Osteocyte (in vitro differentiated cells): ENCODE measurements at regions not wholly inside any gene's neighbourhood (a gene's known extent, or its start where the extent isn't known, plus 50 kb on each side); places are given as distances from the start of the nearest gene placed in this dataset.
A peak's percentile ranks its signal among the peaks of the same experiment; 100 is the strongest.

Experiments used
- DNase-seq: peaks from one replicate; pipeline ENCODE4 v3.0.0; 2021; ENCODE audit warnings: mixed read lengths; ENCODE audit not compliant: unreplicated experiment; ENCODE audit errors: extremely low spot score
- H3K27ac Mint-ChIP-seq: one replicate; pipeline ENCODE4 v1.8.0; 2021; ENCODE audit warnings: mild to moderate bottlenecking, mixed read lengths; ENCODE audit not compliant: unreplicated experiment
- H3K27me3 Mint-ChIP-seq: one replicate; pipeline ENCODE4 v1.8.0; 2021; ENCODE audit warnings: mixed read lengths; ENCODE audit not compliant: unreplicated experiment
- H3K36me3 Mint-ChIP-seq: one replicate; pipeline ENCODE4 v1.8.0; 2021; ENCODE audit warnings: mixed read lengths; ENCODE audit not compliant: unreplicated experiment
- H3K4me1 Mint-ChIP-seq: one replicate; pipeline ENCODE4 v1.8.0; 2021; ENCODE audit warnings: mixed read lengths; ENCODE audit not compliant: unreplicated experiment
- H3K4me3 Mint-ChIP-seq: one replicate; pipeline ENCODE4 v1.8.0; 2021; ENCODE audit warnings: mild to moderate bottlenecking, moderate library complexity, mixed read lengths; ENCODE audit not compliant: unreplicated experiment
- H3K9me3 Mint-ChIP-seq: one replicate; pipeline ENCODE4 v1.8.0; 2021; ENCODE audit warnings: mixed read lengths; ENCODE audit not compliant: unreplicated experiment
- CTCF ChIP-seq: fragments of 200-600 bp; sonication (generic); IDR thresholded peaks from 2 replicates; pipeline ENCODE4 v1.5.0; 2021; ENCODE audit warnings: antibody characterized with exemption, mild to moderate bottlenecking, moderate library complexity

DNA sequence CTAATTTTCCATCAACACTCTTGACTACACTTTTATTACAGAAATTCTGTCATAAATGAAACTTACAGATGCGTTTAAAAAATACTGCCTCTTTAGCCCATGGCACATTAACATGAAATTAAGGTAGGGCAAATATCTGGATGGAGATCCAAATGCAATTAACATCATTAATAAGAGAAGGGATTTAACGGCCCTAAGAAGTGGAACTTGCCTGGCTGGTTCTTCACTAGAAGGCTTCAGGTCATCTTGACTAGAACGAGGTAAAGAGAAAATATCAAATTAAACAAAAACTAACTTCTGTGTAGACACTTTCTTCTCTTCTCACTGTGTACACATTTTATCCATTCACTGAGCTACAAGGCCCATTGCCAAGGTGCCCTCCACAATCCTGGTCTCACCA lies 1093.4 kb downstream of the EFNB2 start:
- H3K36me3 Mint-ChIP-seq: no peaks in the 10 kb centered on the region
- peaks cover 5% of the 10 kb centered on the region for H3K9me3 Mint-ChIP-seq
- no peak for DNase-seq
- H3K4me3 Mint-ChIP-seq: no peak overlapping the region
- no peak for TF ChIP-seq CTCF
- no peaks in the 10 kb centered on the region for H3K27me3 Mint-ChIP-seq
- H3K27ac Mint-ChIP-seq: peak overlapping the region; percentile 88
- H3K4me1 Mint-ChIP-seq: peaks cover 41% of the 10 kb centered on the region

DNA sequence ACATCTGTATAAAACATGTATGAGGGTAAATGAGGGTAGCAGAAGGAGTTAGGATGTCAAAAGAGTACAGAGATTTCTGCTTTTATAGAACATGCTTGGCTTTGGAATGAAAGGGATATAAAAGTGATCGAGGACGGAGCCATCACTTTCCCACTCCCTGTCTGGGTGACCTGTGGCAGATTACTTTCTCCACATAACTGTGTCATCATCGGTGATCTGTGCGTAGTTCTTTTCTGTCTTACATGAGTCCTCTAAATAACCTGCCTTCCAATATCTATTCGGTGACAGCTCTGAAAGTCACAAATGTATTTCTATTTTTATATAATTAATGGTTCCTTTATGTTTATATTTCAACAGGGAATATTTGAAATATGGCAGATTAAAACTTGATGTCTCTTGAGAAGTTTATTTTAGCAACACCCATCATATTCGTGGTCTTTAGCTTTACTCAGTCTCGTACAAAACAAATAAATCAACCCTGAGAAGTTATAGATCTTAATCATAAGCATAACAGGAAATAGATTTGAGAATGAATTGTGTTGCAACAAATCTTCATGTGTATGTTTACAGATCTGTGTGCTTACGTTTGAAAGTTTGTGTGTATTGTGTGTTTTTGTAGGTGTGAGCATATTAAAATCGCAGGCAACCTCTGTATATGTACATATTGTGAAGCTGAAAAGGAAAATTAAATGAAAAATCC lies 1094.3 kb downstream of the EFNB2 start:
- no peak for DNase-seq
- Mint-ChIP-seq H3K4me1 (peaks cover 38% of the 10 kb centered on the region), H3K27ac (peak overlapping the region; percentile 88), H3K4me3 (no peak overlapping the region), H3K27me3 (no peaks in the 10 kb centered on the region), H3K36me3 (no peaks in the 10 kb centered on the region), H3K9me3 (peaks cover 5% of the 10 kb centered on the region)
- TF ChIP-seq CTCF: no peak

DNA sequence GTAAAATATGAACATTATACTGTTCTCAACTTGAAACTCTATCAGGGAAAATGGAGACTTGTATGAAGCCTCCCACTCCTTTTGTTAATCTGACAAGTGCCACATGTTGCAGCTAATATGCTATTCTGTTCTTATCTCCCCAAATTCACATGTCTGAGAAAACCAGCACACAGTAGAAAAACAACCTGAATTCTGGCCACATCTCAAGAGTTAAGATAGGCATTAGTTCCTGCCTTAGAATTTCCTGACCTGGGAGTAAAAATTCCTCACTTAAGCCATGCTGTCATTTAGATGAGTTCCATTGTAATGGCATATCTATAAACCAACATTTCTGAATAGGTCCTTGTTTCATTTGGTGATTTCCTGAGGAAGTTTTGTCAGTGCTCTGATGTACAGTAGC lies 1098.5 kb downstream of the EFNB2 start:
- no peaks in the 10 kb centered on the region for H3K27me3 Mint-ChIP-seq
- no peak overlapping the region for H3K27ac Mint-ChIP-seq
- TF ChIP-seq CTCF: no peak
- no peak for DNase-seq
- no peaks in the 10 kb centered on the region for H3K9me3 Mint-ChIP-seq
- H3K4me1 Mint-ChIP-seq: peaks cover 18% of the 10 kb centered on the region
- no peak overlapping the region for H3K4me3 Mint-ChIP-seq
- no peaks in the 10 kb centered on the region for H3K36me3 Mint-ChIP-seq

DNA sequence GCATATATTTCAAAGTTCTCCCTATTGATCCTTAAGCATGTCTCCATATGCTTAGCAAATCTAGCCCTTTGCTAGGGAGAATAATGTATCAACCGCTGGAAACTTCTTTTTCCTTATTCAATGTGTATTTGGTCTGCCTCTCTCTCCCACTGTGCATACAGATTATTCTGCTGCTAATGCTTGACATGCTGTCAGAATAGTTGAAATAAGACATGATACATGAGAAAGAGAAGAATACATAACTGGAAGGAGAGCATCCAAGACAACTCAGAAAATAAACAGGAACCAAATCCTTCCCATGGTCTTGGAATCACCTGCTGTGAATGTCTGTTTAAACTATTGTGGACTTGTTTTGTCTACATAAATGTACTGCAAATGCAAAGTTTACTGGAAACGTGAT lies 1103.0 kb downstream of the EFNB2 start:
- H3K27me3 Mint-ChIP-seq: no peaks in the 10 kb centered on the region
- no peak overlapping the region for H3K4me3 Mint-ChIP-seq
- no peak for TF ChIP-seq CTCF
- H3K9me3 Mint-ChIP-seq: no peaks in the 10 kb centered on the region
- H3K27ac Mint-ChIP-seq: no peak overlapping the region
- H3K36me3 Mint-ChIP-seq: no peaks in the 10 kb centered on the region
- no peak for DNase-seq
- H3K4me1 Mint-ChIP-seq: peaks cover 8% of the 10 kb centered on the region

DNA sequence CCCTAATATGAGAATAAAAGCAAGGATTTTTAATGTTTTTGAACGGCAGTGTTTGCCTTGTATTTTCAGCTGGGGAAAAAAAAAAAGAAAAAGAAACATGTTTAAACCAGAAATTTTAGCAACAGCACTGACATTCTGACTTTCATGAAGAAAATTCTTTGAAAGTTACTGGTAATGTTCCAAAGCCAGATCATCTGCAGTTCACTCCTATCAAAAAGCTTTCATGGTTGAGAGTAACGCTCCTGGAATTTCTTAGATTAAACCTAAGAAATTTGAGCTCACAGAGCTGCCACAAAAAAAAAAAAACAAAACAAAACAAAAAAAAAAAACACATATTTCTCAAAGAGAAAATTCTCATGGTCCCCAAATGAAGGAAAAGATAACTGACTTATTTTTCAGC lies 1106.7 kb downstream of the EFNB2 start:
- DNase-seq: no peak
- Mint-ChIP-seq H3K27me3 (no peaks in the 10 kb centered on the region), H3K27ac (no peak overlapping the region), H3K36me3 (no peaks in the 10 kb centered on the region), H3K9me3 (no peaks in the 10 kb centered on the region), H3K4me1 (peaks cover 14% of the 10 kb centered on the region), H3K4me3 (no peak overlapping the region)
- TF ChIP-seq CTCF: no peak
